ENCODE measurements at regions not wholly inside any gene's neighbourhood (a gene's known extent, or its start where the extent isn't known, plus 50 kb on each side); places are given as distances from the start of the nearest gene placed in this dataset.

- TF ChIP-seq CTCF (IDR thresholded peaks at IDR 0.05) (no peak), ZFX (IDR thresholded peaks at IDR 0.05; ENCODE audit: borderline replicate concordance) (no peak)
Observed at GRCh38 chr1:196049407-196049806, 558.8 kb downstream of the KCNT2 start.

Measured in 22Rv1 (cell line).